GM12801 (cell line): ENCODE measurements at regions not wholly inside any gene's neighbourhood (a gene's known extent, or its start where the extent isn't known, plus 50 kb on each side); places are given as distances from the start of the nearest gene placed in this dataset.

Experiments used
- CTCF ChIP-seq: IDR thresholded peaks from one replicate; pipeline ENCODE4 v1.5.1; 2011; ENCODE audit warnings: control low read depth; ENCODE audit not compliant: insufficient read length; ENCODE audit errors: extremely low read depth

GRCh38 chr6:87925373-87926060 lies 122.1 kb upstream of the SPACA1 start:
- no peak for TF ChIP-seq CTCF

- no peak for TF ChIP-seq CTCF
Measured at GRCh38 chr6:87923389-87924050, 124.1 kb upstream of the SPACA1 start.

GRCh38 chr6:87922947-87923330 lies 124.7 kb upstream of the SPACA1 start:
- no peak for TF ChIP-seq CTCF

DNA sequence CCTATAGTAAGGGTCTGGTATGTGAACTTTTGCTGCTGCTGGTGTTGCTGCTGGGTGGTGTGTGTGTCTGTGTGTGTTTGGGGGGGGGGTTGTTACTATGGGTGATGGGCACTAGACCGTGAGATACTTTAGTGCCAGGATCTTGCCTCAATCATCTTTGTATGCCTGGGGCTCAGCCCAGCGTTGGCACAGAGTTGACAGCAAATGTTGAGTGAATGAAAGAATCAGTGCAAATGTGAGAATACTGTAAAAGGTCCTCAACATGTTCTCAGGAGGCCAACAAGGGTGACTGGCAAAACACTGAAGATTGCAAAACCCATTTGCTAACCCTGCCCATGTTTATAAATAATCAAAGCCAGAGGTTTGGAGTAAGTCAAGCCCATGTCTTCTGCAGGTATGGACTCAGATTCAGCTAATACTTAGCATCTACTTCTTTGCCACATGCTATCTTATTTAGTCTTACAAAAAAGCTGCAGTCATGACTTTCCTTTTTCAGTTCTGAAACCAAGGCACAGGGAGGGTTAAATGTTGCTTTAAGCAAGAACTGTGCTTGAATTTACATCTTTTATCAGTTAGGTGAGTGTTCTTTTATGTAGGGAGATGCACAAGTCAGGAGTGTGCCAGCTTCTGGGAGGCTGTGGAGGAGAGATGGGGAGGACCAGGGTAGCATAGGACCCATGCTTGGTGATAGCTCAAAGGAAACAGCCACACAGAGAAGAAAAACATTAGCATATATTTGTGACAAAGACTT lies 125.3 kb upstream of the SPACA1 start:
- no peak for TF ChIP-seq CTCF

DNA sequence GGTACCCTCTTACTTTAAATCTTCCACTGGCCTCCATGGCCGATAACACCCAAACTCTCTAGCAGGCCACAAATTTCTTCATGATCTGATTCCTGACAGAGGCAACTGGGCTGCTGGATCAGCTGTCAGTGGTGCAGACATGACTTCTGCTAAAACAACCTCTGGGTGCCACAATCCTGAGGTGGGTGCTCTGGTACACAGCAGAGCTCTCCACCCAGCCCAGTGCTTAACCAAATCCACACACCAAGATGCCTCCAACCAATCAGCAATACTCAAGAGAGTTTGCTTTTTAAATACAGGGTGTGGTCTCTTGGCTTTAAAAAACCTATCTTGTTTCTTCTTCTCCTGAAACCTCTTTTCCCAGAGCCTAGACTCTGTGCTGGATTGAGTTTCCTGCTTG lies 126.6 kb upstream of the SPACA1 start:
- no peak for TF ChIP-seq CTCF

DNA sequence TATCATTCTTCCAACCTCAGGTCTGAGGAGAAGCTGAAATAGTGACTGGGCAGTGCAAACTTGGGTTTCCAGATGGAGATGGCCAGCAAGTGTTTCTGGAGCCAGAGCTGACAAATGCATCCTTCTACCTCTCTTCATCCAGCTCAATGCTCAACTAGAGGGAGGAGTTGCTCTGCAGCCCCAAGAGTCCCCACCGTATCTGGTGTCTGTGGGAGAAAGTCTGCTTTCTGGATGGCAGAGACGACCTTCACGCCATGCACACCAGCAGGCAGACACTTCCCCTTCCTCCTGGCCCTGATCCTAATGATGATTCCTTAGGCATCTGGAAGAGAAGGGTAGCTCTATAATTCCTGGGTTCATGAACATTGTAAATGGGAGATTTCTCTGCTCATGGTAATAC lies 127.4 kb upstream of the SPACA1 start:
- TF ChIP-seq CTCF: no peak

DNA sequence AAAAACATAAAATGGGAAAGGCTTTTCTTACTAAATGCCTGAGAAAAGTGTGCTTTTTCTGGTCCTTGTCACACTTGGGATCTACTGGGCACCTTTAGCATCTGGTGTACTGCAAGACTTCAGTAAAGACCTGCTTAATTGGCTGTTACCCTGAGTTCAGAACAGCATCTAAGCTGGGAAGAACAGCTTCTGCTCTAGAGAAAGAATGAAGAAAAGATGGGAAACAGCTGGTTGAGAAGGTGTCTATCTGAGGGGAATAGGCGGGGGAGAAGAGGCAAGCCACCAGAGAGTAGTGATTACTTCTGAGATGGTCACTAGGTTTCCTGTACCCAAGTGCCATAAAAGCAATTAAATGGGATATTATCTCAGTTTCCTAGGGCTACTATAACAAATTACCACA lies 128.2 kb upstream of the SPACA1 start:
- TF ChIP-seq CTCF: no peak
